ENCODE measurements at regions not wholly inside any gene's neighbourhood (a gene's known extent, or its start where the extent isn't known, plus 50 kb on each side); places are given as distances from the start of the nearest gene placed in this dataset.
"Not testable (repeated sequence)": the region's sequence is repeated elsewhere in the genome, so short reads cannot be mapped to it uniquely, and the experiment has no call there.

DNA sequence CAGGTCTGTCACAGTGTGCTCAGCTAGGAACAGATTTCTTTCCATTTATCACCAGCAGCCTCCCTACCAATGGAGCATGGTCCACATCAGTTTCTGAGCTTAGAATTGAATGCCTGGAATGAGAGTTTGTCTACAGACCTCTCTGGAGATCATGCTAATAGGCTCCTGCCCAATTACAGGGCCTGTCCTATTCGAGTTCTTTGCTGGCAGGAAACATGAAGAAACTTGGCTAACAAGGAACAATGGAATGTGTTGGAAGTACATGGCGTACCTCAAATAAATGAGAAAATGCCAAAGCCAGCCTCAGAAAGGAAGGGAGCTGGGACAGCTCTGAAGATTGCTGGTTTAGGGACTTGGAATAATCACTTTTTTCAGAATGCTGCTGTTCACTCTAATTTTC lies 186.0 kb upstream of the AKR1E2 start:
- no peak for DNase-seq (ENCODE audit: low read depth)

DNA sequence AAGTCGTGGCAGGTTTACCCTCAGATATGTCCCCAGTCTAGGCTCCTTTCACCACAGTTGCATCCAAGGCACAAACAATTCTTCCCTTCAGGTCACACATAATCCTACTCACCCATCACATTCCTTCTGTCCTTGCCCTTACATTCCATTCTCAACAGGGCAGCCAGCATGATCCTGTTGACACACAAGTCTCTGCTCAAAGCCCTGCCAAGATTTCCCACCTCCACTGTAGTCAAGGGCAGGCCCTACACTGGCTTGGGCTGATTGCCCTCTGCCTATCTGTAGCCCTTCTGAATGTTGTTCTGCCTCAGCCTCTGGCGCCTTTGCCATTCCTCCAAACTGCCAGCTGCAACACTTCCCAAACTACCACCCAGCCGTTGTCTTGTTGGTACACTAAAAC lies 187.9 kb upstream of the AKR1E2 start:
- DNase-seq (ENCODE audit: low read depth): no peak

- no peak for DNase-seq (ENCODE audit: low read depth)
These were observed 188.3 kb upstream of the AKR1E2 start for GRCh38 chr10:4637657-4638056.

GRCh38 chr10:4635883-4636282 lies 190.1 kb upstream of the AKR1E2 start:
- no peak for DNase-seq (ENCODE audit: low read depth)

DNA sequence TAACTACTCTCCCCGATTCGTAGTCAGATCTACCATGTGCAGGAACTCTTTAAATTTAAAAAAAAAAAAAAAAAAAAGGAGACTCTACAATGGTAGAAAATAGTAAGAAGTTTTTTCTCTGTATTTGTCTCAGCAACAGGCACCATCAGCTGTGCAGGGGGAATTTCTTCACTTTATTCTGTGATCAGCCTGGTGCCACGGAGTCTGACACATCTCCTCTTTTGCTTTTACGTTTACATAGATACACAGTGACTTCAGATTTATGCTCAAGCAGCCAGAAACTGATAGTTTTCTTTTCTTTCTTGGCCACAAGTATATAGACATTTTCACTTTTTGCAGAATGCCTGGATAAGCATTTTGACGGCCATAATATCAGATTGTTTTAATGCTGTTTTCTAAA lies 190.6 kb upstream of the AKR1E2 start:
- no peak for DNase-seq (ENCODE audit: low read depth)

GRCh38 chr10:4633776-4634175 lies 192.2 kb upstream of the AKR1E2 start:
- no peak for DNase-seq (ENCODE audit: low read depth)

GRCh38 chr10:4633186-4633585 lies 192.8 kb upstream of the AKR1E2 start:
- DNase-seq (ENCODE audit: low read depth): no peak

DNA sequence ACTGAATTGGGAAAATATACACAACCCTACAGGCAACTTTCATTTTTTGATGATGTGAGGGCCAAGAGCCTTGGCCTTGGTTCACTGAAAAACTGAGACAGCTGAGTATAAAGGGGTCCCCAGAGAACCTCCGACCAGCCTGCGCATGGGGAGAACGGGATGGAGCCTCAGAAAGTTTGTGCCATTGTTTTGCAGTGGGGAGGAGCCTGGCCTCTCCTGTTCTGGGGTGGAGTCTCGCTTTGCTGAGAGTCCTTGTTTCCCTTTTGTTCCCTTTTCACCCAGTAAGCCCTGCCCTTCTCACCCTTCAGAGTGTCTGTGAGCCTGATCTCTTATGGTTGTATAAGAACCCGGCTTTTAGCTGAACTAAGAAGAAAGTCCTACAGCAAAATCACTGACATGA lies 193.2 kb upstream of the AKR1E2 start:
- DNase-seq (ENCODE audit: low read depth): no peak

- no peak for DNase-seq (ENCODE audit: low read depth)
These were observed 199.1 kb upstream of the AKR1E2 start for GRCh38 chr10:4626919-4627318.

GRCh38 chr10:4623757-4624420 lies 202.1 kb upstream of the AKR1E2 start:
- DNase-seq (ENCODE audit: low read depth): no peak

- DNase-seq (ENCODE audit: low read depth): no peak
These were observed 202.8 kb upstream of the AKR1E2 start for GRCh38 chr10:4623200-4623599.

DNA sequence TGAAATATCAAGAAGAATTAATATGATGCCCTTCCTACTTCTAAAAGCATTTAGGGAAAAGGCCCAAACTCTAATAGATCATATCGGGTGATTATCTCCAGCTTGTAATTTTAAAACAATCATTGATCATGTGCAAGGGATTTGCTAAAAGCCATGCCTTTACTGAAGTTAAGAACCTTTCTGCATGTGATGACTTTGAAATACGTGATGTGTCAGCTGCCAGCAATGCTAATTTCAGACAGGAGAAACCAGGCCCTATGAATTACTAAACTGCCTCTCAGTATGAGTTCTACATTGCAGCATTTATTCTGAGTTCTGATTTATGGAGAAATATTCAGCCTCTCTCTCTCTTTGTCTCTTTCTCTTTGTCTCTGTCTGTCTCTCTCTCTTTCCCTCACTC lies 203.6 kb upstream of the AKR1E2 start:
- peak; percentile 11 for DNase-seq (ENCODE audit: low read depth)

DNA sequence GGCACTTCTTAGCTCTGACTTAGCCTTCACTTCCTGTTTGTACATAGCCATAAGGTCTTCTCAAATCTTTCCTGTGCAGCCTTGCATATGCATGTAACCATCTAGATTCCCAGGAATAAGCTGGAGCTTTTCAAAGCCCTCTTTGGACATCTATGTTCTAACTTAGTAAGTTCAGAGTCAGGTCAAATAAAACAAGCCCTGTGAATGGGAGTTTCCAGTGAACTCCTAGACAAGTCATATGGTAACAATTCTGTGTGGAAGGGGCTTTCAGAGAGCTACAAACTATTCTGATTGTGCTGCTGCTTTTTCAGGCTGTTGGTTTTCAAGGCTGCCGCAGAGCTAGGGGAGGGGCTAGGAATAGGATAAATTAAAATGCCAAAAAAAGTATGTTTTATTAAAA lies 208.4 kb upstream of the AKR1E2 start:
- DNase-seq (ENCODE audit: low read depth): no peak

DNA sequence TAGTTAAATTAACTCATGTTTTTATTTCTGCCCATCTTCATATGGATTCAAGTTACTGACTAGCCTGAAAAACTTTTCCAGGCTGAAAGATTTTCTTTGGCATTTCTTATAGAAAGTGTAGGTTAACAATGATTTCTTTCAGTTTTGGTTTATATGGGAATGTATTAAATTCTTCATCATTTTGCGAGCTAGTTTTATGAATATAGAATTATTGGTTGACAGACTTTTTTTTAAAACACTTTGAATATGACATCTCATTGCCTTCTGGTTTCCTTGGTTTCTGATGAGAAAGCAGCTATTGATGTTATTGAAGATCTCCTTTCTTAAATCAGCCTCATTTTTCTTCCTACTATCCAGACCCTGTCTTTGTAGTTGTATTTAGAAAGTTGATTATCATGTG lies 211.0 kb upstream of the AKR1E2 start:
- no peak for DNase-seq (ENCODE audit: low read depth)

GRCh38 chr10:4609251-4609650 lies 216.8 kb upstream of the AKR1E2 start:
- no peak for DNase-seq (ENCODE audit: low read depth)

GRCh38 chr10:4607681-4608080 lies 218.3 kb upstream of the AKR1E2 start:
- no peak for DNase-seq (ENCODE audit: low read depth)

DNA sequence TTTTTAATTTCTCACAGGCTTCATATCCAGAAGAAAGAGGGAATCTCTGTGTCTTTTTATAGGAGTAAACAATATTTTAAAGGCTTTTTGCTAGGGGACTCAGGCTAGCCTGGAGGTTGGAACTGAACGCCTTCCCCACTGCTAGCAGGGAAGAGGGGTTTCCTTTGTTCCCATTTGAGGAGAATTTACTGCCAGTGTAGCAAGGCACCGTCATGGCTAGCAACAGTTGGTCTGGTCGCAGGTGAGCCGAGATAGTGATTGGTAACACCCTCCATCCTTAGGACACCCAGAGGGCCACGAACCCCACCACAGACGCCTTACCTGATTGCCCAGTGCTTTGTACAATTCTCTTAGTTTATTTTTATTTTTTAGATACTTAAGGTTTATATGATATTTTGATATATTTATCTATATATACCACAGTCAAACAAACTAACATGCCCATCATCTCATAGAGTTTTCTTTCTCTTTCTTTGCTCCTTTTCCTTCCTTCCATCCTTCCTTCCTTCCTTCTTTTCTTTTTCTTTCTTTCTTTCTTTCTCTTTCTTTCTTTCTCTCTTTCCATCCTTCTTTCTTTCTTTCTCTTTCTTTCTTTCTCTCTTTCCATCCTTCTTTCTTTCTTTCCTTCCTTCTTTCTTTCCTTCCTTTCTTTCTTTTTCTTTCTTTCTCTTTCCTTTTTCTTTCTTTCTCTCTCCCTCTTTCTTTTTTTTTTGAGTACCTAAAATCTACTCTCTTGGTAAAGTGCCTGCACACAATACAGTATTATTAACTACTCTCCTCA lies 219.0 kb upstream of the AKR1E2 start:
- no peak for DNase-seq (ENCODE audit: low read depth)

DNA sequence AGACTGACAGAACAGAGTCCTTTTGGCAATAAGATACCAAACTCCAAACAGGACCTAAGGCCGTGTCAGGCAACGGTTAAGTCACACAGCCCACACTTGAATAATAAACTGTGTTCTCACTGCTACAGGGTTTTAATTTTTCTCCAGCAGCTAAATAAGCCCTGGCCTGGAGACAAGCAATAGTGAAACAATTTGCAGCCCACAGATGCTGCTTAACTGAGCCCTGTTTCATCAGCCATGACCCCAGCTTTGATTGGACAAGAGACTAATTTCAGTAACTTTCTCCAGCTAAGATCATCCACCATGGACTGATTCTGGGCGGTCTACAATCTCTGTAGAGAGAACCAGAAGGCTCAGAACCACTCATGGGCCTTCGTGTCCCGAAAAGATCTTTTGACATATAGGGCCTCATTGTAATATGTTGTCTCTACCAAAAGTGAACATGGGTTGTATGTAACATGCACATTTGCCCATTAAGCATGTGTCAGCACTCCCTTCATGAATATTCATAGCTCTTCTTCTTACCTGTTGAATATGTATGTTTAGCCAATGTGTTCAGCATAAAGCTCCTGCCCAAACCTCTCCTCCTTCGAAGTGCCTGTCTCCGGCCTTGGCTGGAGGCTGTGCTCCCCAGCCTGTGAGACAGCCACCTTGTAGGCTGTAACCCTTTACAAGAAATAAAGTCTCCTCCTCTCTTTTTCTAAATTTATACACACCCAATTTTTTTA lies 223.1 kb upstream of the AKR1E2 start:
- no peak for DNase-seq (ENCODE audit: low read depth)

DNA sequence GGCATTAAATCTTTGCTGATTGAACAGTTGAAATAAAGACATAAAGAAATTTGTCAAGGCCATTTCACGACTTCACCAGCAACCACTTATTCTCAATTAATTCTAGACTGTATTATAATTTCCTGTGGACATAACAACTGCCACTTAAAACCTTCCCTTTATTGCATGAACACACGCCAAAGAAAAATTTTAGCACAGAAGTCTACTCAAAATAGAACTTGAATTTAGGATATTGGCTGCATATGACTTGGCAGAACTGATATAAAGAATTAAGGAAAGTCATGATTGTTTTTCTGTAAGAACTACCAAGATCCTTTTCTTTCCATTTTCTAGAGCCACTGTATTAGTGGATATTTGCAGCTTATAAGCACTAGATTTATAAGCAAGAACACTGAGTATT lies 226.5 kb upstream of the AKR1E2 start:
- no peak for DNase-seq (ENCODE audit: low read depth)

- not testable (repeated sequence) for DNase-seq (ENCODE audit: low read depth)
These were observed 228.1 kb upstream of the AKR1E2 start for GRCh38 chr10:4597898-4598297.

GRCh38 chr10:4596951-4597350 lies 229.1 kb upstream of the AKR1E2 start:
- DNase-seq (ENCODE audit: low read depth): peak; percentile 3

DNA sequence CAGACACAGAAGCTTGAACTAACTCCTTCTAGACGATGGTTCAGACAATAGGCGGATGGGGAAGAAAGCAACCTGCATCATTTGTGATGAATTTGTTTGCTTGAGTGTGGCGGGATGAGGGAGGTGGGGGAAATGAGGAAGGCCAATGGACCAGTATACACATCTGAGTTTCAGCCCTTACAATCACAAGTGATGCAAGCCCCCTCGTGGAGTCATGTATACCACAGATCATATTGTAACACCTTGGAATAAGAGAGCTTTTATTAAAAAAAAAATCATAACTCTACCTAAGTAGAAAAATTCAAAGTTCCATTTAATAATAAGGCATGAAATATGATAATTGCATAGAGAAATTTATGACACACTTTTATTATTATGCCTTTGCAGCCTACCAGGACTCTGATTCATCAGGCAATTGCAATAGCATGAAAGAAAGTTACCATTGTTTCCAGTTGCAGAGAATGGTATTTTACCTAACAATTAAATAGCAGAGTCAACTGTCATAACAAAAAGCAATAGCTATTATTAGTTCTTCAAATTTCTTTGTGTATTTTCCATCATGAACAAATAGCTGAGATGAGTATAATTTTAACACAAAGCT lies 230.2 kb upstream of the AKR1E2 start:
- peak; percentile 9 for DNase-seq (ENCODE audit: low read depth)

Measured in myocyte (in vitro differentiated cells).